HepG2 (cell line): ENCODE measurements at regions not wholly inside any gene's neighbourhood (a gene's known extent, or its start where the extent isn't known, plus 50 kb on each side); places are given as distances from the start of the nearest gene placed in this dataset.

Source experiments
- CTCF ChIP-seq: sonication (generic); formaldehyde crosslinking; IDR thresholded peaks from 2 replicates; pipeline ENCODE4 v1.5.0; 2020; ENCODE audit warnings: mild to moderate bottlenecking, missing genetic modification reagents, moderate library complexity
- FOXA1 ChIP-seq, 2 experiments: fragments of 450-650 bp in 1 of 2; sonication (generic) in 1 of 2; formaldehyde crosslinking in 1 of 2; IDR thresholded peaks; 2 replicates each; pipeline versions ENCODE4 v1.4.0 to v1.6.1; 2016 to 2020; ENCODE audit warnings: missing genetic modification reagents in 1 of 2
- KLF9 ChIP-seq: IDR thresholded peaks from 2 replicates; pipeline ENCODE4 v1.6.1; 2016; ENCODE audit warnings: low read depth
- MYNN ChIP-seq: sonication (generic); formaldehyde crosslinking; IDR thresholded peaks from 2 replicates; pipeline ENCODE4 v1.4.0; 2020; ENCODE audit warnings: mild to moderate bottlenecking, low read depth, missing genetic modification reagents
- NAIF1 ChIP-seq: sonication (generic); formaldehyde crosslinking; IDR thresholded peaks from 2 replicates; pipeline ENCODE4 v1.5.0; 2020; ENCODE audit warnings: mild to moderate bottlenecking, missing genetic modification reagents, borderline replicate concordance
- POLR2AphosphoS2 ChIP-seq: IDR thresholded peaks from 2 replicates; pipeline ENCODE4 v1.6.1; 2011; ENCODE audit warnings: low read depth, low read length, improper control_type of control experiment
- SUZ12 ChIP-seq: fragments of 150-350 bp; IDR thresholded peaks from 2 replicates; pipeline ENCODE4 v1.6.1; 2014; ENCODE audit warnings: low read depth, low read length
- ZFX ChIP-seq: sonication (generic); formaldehyde crosslinking; IDR thresholded peaks from 2 replicates; pipeline ENCODE4 v1.4.0; 2020; ENCODE audit warnings: mild to moderate bottlenecking, low read depth, missing genetic modification reagents, moderate library complexity
- ZNF101 ChIP-seq: sonication (generic); formaldehyde crosslinking; IDR thresholded peaks from 2 replicates; pipeline ENCODE4 v1.4.0; 2020; ENCODE audit warnings: mild to moderate bottlenecking, low read depth, missing genetic modification reagents, borderline replicate concordance
- ZNF224 ChIP-seq: sonication (generic); formaldehyde crosslinking; IDR thresholded peaks from 2 replicates; pipeline ENCODE4 v1.5.0; 2020; ENCODE audit warnings: mild to moderate bottlenecking, missing genetic modification reagents

- TF ChIP-seq ZNF101 (CRISPR knock-in tag) (no peak), FOXA1 (IDR thresholded peaks at IDR 0.05) (no peak), FOXA1 (CRISPR knock-in tag; IDR thresholded peaks at IDR 0.05) (no peak), ZNF224 (CRISPR knock-in tag) (no peak), NAIF1 (CRISPR knock-in tag) (no peak), CTCF (CRISPR knock-in tag) (no peak), ZFX (no peak), KLF9 (CRISPR knock-in tag) (no peak), MYNN (no peak), POLR2AphosphoS2 (no peak), SUZ12 (no peak)
Observed at GRCh38 chr18:42179542-42180121, 224.6 kb downstream of the PIK3C3 start.
